Activated CD4-positive, alpha-beta T cell treated with anti-CD3 and anti-CD28 coated beads for 24 hours (primary cell): ENCODE measurements at regions not wholly inside any gene's neighbourhood (a gene's known extent, or its start where the extent isn't known, plus 50 kb on each side); places are given as distances from the start of the nearest gene placed in this dataset.
"Not testable (repeated sequence)": the region's sequence is repeated elsewhere in the genome, so short reads cannot be mapped to it uniquely, and the experiment has no call there.

Source experiments
- DNase-seq, 2 donors: peaks; one replicate each; pipeline ENCODE4 v3.0.0-alpha.2; 2020; ENCODE audit warnings: low read depth in 2 of 2

- DNase-seq, result no peak
Observed at GRCh38 chr11:129699711-129700304, 115.8 kb upstream of the TMEM45B start.

GRCh38 chr11:129700701-129701100 lies 114.9 kb upstream of the TMEM45B start:
- DNase-seq, result no peak

DNA sequence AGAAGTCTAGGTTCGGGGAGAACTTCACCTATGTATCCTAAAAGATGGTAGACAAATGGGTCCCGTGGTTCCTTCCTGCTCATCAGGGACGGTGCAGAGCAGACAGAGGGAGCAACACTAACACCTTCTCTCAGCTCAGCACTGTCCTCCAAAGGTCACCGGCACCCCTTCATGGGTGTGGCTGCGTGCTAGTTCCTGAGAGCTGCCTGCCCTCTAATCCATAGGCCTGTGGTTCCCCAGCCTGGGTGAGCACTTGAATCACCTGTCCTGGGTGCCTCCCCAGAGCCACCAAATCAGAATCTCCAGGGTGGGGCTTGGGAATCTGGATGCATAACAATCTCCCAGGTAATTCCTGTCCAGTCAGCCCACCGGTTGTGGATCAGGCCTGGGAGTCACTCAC lies 113.9 kb upstream of the TMEM45B start:
- no peak for DNase-seq

DNA sequence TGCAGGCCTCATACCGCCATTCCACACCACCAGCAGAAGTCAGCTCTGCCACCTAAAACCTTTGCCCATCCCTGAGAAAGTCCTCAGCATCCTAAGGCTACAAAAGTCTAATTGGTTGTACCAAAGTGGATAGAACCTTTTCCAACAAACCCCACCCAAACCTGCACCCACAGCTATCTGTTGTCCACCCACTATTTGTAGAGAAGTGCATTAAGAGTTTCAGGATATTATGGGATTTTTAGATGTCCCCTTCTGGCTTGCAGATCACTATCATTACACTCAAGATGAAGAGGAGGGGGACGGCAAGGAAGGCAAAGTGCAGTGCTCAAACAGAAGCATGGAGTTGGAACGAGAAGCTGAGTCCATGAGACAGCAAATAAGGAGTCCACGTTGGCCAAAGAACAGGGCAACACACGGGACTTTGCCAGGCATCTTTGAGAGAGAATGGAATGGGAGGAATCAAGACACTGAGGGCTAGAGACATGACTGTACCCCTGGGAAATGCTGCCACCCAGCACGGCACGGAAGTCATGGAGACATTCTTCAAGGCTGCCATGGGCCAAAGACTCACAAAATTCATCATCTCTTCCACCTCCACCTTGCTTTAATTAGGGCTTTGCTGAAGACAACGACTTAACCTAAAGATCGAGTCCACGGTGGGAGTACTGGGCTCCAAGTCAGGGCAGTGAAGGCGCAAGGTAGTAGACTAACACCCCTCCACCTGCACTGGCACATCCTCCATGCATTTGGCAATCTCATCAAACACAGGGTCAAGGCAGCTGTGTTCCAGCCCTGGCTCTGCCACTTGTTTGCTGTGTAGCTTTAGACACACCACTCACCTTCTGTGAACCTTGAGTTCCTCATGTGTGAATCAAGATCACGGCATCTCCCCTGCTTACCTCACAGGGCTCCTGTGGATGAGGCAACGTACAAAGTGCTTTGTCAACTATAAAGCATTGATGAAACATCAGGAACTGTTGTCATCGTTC lies 112.9 kb upstream of the TMEM45B start:
- no peak for DNase-seq

- DNase-seq, result no peak
Observed at GRCh38 chr11:129703846-129704245, 111.8 kb upstream of the TMEM45B start.

DNA sequence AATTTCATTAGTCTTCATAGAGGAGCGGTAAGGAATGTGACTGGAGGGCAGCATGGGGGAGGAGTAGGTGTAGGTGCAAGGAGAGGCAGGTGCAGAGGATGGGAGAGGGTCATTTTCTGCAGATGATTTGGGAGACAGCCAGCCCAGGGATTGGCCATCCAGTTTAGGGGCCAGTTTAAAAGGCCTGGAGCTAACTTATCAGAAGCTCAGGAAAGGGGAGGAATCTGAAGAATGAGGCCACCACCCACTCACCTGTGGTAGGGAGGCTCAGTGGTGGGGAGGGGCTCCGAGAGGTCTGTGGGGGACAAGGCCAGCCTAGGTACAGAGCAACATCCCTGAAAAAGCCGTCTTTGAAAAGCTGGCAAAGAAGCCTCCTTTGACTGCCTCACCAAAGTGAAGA lies 110.8 kb upstream of the TMEM45B start:
- no peak for DNase-seq

DNA sequence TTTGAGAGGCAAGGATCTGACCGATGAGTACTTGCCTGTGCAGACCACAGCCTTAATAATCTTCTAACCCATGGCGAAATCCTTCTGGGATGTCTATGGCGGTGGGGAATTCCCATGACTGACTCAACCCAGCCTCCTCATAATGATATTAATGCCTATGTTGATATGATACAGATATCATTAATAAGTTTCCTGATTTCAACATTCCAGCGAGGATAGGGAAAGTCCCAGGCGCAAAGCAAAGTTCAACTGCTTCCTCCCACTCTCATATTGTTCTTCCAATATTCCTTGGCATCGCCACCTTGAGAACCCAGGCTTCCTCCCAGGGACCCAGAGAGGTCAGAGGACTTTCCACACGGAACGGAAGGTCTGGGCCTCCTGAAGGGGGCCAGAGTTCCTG lies 110.3 kb upstream of the TMEM45B start:
- no peak for DNase-seq

GRCh38 chr11:129705933-129706332 lies 109.7 kb upstream of the TMEM45B start:
- no peak for DNase-seq

GRCh38 chr11:129709801-129710398 lies 105.7 kb upstream of the TMEM45B start:
- DNase-seq, result no peak

DNA sequence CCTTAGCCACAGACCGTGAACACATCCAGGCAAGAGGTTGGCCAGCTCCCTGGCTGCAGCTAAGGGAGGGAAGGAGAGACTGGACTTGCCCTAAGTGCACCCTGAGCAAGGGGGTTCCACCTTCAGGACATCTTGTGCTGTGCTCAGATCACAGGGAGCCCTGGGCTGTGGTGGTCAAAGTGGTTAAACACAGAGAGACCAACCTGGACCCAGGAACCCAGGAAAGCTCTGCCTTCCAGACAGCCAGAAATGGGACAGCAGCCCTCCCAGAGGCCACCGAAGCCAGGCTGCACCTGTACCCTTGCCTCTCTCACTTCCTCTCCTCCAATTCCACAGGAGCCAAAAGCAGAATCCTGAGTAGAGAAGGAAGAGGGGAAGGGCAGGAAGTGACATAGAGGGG lies 105.2 kb upstream of the TMEM45B start:
- DNase-seq, result no peak

DNA sequence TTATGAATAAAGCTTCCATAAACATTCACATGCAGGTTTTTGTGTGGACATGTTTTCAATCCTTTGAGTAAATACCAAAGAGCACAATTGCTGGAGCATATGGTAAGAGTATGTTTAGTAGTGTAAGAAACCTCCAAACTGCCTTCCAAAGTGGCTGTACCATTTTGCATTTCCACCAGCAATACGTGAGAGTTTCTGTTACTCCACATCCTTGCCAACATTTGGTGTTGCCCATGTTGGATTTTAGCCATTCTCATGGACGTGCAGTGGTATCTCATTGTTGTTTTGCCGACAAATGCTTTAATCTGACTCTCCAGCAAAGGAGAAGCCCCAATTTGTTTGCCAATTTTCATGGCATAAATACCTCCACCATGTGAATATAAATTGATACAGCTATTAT lies 103.9 kb upstream of the TMEM45B start:
- no peak for DNase-seq

GRCh38 chr11:129712486-129713240 lies 103.0 kb upstream of the TMEM45B start:
- DNase-seq, result not testable (repeated sequence)

- DNase-seq, result no peak
Observed at GRCh38 chr11:129719037-129719436, 96.6 kb upstream of the TMEM45B start.

GRCh38 chr11:129720156-129720555 lies 95.5 kb upstream of the TMEM45B start:
- no peak for DNase-seq

DNA sequence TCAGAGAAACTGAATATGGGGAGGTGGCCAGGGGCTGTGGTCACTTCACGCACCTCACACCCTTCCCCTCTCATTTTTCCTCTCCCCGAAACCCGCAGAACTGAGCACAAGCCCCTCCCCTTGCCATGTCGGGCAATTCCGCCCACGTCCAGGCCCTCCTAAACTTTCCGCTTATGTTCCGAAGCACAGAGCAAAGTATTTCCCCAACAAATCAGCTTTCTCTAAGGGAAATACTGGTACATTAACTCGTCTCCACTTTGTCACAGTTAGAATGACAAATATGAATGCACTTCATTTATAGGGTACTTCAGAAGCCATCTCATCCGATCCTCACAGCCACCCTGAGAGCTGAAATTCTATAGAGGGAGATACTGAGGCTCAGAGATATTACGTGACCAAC lies 94.7 kb upstream of the TMEM45B start:
- no peak for DNase-seq

DNA sequence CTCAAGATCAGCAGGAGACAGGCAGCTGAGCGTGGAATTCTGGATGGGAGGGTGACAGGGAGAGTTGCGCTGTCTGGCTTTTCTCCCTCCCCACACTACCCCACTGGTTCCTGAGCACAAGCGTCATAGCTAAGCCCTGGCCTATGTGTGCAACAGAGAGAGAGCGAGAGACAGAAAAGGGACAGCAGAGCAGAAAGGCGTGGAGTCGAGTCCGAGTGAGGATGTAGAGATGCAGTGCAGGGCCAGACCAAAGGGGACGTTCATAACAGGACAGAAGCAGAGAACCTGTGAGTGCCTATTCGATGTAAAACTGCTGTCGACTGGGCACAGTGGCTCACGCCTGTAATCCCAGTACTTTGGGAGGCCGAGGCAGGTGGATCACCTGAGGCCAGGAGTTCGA lies 94.0 kb upstream of the TMEM45B start:
- no peak for DNase-seq

DNA sequence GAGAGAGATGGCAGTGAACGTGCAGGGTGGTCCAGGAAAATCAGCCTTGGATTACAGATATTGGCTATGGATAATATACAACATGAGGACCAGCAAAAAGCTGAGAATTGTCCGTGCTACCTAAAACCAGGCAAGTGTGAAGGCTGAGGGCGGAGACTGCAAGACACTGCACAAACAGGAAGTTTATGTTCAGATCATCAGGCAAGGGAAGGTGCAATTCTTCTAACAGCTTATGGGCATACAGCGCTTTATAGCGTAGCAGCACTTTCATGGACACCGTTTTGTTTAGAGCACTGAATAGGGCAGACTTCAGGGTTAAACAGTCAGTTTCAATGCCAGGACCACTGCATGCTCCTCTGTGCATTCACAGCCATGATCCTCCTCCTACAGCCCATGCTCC lies 93.1 kb upstream of the TMEM45B start:
- no peak for DNase-seq

GRCh38 chr11:129723146-129723760 lies 92.4 kb upstream of the TMEM45B start:
- no peak for DNase-seq

DNA sequence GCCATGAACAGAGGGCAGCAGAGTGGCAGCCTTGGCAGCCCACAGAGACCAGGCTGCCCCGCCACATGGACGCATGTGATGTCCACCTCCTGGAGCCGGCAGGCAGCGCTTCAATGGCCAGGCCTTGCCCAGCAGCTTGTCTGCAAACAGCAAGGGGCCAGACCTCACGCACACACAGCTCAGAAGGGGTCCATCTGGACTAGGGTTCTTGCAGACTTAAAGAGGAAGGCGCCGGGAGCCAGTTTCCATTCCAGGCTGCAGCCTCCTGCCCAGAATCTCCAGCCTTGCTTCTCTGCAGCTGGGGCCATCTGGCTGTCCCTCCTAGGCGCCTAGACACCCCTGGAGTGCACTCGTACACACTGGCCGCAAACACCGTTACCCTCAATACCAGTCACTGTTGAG lies 91.9 kb upstream of the TMEM45B start:
- DNase-seq, result no peak

- no peak for DNase-seq
Observed at GRCh38 chr11:129724866-129725265, 90.8 kb upstream of the TMEM45B start.

DNA sequence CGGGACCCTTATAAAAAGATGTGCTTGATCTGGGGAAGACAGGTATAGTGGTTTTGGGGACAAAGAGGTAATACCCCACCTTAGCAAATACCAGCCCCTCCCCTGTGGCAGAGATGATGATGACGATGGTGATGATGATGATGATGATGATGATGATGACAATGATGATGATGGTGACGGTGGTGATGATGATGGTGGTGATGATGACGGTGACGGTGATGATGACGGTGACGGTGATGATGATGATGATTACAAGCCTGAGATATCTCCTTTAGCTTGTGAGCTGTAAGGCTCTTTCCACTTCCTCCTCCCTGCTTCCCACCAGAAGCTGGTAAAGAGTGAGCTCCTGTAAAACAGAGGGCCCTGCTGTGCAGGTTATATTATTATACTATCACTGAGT lies 89.5 kb upstream of the TMEM45B start:
- DNase-seq, result no peak

GRCh38 chr11:129728581-129728980 lies 87.1 kb upstream of the TMEM45B start:
- no peak for DNase-seq
